PC-3 (cell line): ENCODE measurements at regions not wholly inside any gene's neighbourhood (a gene's known extent, or its start where the extent isn't known, plus 50 kb on each side); places are given as distances from the start of the nearest gene placed in this dataset.

ENCODE experiments used
- EZH2 ChIP-seq: fragments of 300-600 bp; sonication (generic); IDR thresholded peaks from one replicate; pipeline ENCODE4 v1.6.1; 2017; ENCODE audit warnings: antibody characterized with exemption, mild to moderate bottlenecking, low read length; ENCODE audit not compliant: unreplicated experiment
- TF ChIP-seq, protein P1 (sequence below): fragments of 300-600 bp; sonication (generic); conservative IDR thresholded peaks from 2 replicates; pipeline ENCODE4 v1.5.1; 2017; ENCODE audit warnings: antibody characterized with exemption, low read depth, mild to moderate bottlenecking, low read length

DNA sequence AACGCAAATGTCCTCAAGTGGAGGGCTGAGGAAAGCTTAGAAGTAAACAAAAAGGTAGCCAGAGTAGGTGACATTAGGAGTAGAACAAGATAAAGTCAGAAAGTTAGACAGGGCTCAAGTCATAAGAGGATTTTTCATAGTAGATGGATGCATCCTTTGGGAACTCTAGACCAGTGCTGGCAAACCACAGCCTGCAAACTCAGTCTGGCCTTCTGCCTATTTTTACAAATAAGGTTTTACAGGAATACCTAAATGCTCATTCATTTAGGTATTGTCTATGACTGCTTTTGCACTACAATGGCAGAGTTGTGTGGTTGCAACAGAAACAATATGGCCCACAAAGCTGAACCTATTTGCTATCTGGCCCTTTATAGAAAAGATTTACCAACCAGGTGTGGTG lies 116.0 kb upstream of the HMHB1 start:
- TF ChIP-seq, protein P1, sequence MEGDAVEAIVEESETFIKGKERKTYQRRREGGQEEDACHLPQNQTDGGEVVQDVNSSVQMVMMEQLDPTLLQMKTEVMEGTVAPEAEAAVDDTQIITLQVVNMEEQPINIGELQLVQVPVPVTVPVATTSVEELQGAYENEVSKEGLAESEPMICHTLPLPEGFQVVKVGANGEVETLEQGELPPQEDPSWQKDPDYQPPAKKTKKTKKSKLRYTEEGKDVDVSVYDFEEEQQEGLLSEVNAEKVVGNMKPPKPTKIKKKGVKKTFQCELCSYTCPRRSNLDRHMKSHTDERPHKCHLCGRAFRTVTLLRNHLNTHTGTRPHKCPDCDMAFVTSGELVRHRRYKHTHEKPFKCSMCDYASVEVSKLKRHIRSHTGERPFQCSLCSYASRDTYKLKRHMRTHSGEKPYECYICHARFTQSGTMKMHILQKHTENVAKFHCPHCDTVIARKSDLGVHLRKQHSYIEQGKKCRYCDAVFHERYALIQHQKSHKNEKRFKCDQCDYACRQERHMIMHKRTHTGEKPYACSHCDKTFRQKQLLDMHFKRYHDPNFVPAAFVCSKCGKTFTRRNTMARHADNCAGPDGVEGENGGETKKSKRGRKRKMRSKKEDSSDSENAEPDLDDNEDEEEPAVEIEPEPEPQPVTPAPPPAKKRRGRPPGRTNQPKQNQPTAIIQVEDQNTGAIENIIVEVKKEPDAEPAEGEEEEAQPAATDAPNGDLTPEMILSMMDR, result no peak
- no peak for TF ChIP-seq EZH2
